Brain microvascular endothelial cell (primary cell): ENCODE measurements at regions not wholly inside any gene's neighbourhood (a gene's known extent, or its start where the extent isn't known, plus 50 kb on each side); places are given as distances from the start of the nearest gene placed in this dataset.

ENCODE experiments used
- DNase-seq: peaks from one replicate; pipeline ENCODE4 v3.0.0-alpha.2; 2020
- H3K27ac ChIP-seq: fragments of 250-450 bp; sonication (Bioruptor Pico); 2 replicates; pipeline ENCODE4 v1.5.1; 2020; ENCODE audit warnings: mild to moderate bottlenecking, moderate library complexity
- H3K27me3 ChIP-seq: fragments of 250-450 bp; sonication (Bioruptor Pico); replicated peaks from 2 replicates; pipeline ENCODE4 v1.5.1; 2020; ENCODE audit warnings: mild to moderate bottlenecking
- H3K36me3 ChIP-seq: fragments of 250-450 bp; sonication (Bioruptor Pico); replicated peaks from 2 replicates; pipeline ENCODE4 v1.5.1; 2020; ENCODE audit warnings: mild to moderate bottlenecking
- H3K4me3 ChIP-seq: 2 replicates; pipeline ENCODE4 v1.5.1; 2011; ENCODE audit warnings: low read depth, mild to moderate bottlenecking, control low read depth, low read length, moderate library complexity
- CTCF ChIP-seq: IDR thresholded peaks from 2 replicates; pipeline ENCODE4 v1.5.1; 2011; ENCODE audit warnings: low read depth, mild to moderate bottlenecking, moderate library complexity, low read length, control low read depth, inconsistent platforms; ENCODE audit errors: missing control alignments
- in situ Hi-C: cut with HindIII; loops from 2 replicates; pipeline ENCODE4 v1.10.0; 2017; ENCODE audit warnings: low sequenced_read_pairs, low pct_ligation_motif_present

DNA sequence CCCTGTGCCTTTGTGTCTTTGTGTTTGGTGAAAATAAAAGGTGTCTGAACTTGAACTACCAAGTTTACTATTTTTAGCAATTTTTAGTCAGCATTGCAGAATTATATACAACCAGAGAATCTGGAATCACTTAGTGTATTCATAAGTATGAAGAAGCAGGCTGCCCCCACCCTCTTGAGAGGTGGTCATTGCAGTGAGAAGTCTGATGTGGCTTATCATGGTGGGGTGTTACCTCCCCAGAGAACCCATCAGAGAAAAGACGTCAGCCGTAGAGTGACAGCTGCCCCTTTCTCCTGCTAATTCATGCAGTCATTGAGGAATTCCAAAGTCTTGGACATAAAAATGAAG lies 66.0 kb downstream of the BOLA3 start:
- Histone ChIP-seq H3K36me3 (no peaks in the 10 kb centered on the region), H3K4me3 (no peak overlapping the region), H3K27ac (no peak overlapping the region), H3K27me3 (no peaks in the 10 kb centered on the region)
- no peak for DNase-seq
- TF ChIP-seq CTCF = no peak
- in situ Hi-C loops = no loop called here

- no peak overlapping the region for H3K27ac ChIP-seq
- H3K4me3 ChIP-seq = no peak overlapping the region
- TF ChIP-seq CTCF = no peak
- in situ Hi-C loops = no loop called here
- H3K27me3 ChIP-seq = no peaks in the 10 kb centered on the region
- no peak for DNase-seq
- no peaks in the 10 kb centered on the region for H3K36me3 ChIP-seq
These were observed 64.0 kb downstream of the BOLA3 start for GRCh38 chr2:74083750-74084149.
